H9 (cell line): ENCODE measurements at regions not wholly inside any gene's neighbourhood (a gene's known extent, or its start where the extent isn't known, plus 50 kb on each side); places are given as distances from the start of the nearest gene placed in this dataset.

ENCODE experiments used
- DNase-seq: peaks from one replicate; pipeline ENCODE4 v3.0.0-alpha.2; 2017
- H2AFZ ChIP-seq: one replicate; pipeline ENCODE4 v1.6.1; 2013; ENCODE audit warnings: mild to moderate bottlenecking, low read length, control low read depth, moderate library complexity
- H2AK5ac ChIP-seq: 2 replicates; pipeline ENCODE4 v1.6.1; 2013; ENCODE audit warnings: low read length, control low read depth, mixed read lengths; ENCODE audit not compliant: insufficient read length
- H2BK120ac ChIP-seq: one replicate; pipeline ENCODE4 v1.6.1; 2013; ENCODE audit warnings: low read depth, mild to moderate bottlenecking, low read length, control low read depth, inconsistent platforms; ENCODE audit not compliant: poor library complexity, severe bottlenecking
- H2BK12ac ChIP-seq: 2 replicates; pipeline ENCODE4 v1.6.1; 2013; ENCODE audit warnings: low read length, control low read depth, mixed read lengths, low read depth; ENCODE audit not compliant: insufficient read length
- H2BK15ac ChIP-seq: 2 replicates; pipeline ENCODE4 v1.6.1; 2013; ENCODE audit warnings: low read depth, low read length, control low read depth
- H2BK20ac ChIP-seq: one replicate; pipeline ENCODE4 v1.6.1; 2013; ENCODE audit warnings: low read depth, mild to moderate bottlenecking, low read length, control low read depth, inconsistent platforms; ENCODE audit not compliant: poor library complexity, severe bottlenecking
- H2BK5ac ChIP-seq: 2 replicates; pipeline ENCODE4 v1.6.1; 2013; ENCODE audit warnings: low read length, control low read depth, mixed read lengths; ENCODE audit not compliant: insufficient read length
- H3K14ac ChIP-seq: 2 replicates; pipeline ENCODE4 v1.6.1; 2013; ENCODE audit warnings: low read length, control low read depth; ENCODE audit not compliant: insufficient read depth
- H3K18ac ChIP-seq: 2 replicates; pipeline ENCODE4 v1.6.1; 2013; ENCODE audit warnings: low read depth, mild to moderate bottlenecking, mixed read lengths, low read length, control low read depth; ENCODE audit not compliant: insufficient read length
- H3K23ac ChIP-seq: 2 replicates; pipeline ENCODE4 v1.6.1; 2013; ENCODE audit warnings: low read length, control low read depth, mixed read lengths, low read depth; ENCODE audit not compliant: insufficient read length
- H3K23me2 ChIP-seq: 2 replicates; pipeline ENCODE4 v1.6.1; 2013; ENCODE audit warnings: low read depth, mild to moderate bottlenecking, mixed read lengths, low read length, control low read depth; ENCODE audit not compliant: insufficient read length, poor library complexity, severe bottlenecking
- H3K27ac ChIP-seq: 2 replicates; pipeline ENCODE4 v1.5.1; 2013; ENCODE audit warnings: low read length, control low read depth, mixed read lengths, low read depth; ENCODE audit not compliant: insufficient read length
- H3K27me3 ChIP-seq: 2 replicates; pipeline ENCODE4 v1.6.1; 2013; ENCODE audit warnings: low read length, control low read depth, inconsistent platforms; ENCODE audit not compliant: insufficient read depth
- H3K4ac ChIP-seq: 2 replicates; pipeline ENCODE4 v1.6.1; 2013; ENCODE audit warnings: low read depth, mild to moderate bottlenecking, control low read depth, inconsistent platforms, low read length, moderate library complexity
- H3K4me1 ChIP-seq: 2 replicates; pipeline ENCODE4 v1.6.1; 2013; ENCODE audit warnings: low read length, control low read depth, inconsistent platforms; ENCODE audit not compliant: insufficient read depth
- H3K4me2 ChIP-seq: 2 replicates; pipeline ENCODE4 v1.6.1; 2013; ENCODE audit warnings: low read length, control low read depth, mixed read lengths; ENCODE audit not compliant: insufficient read length, insufficient read depth
- H3K56ac ChIP-seq: 2 replicates; pipeline ENCODE4 v1.6.1; 2013; ENCODE audit warnings: low read depth, mild to moderate bottlenecking, mixed read lengths, low read length, control low read depth; ENCODE audit not compliant: insufficient read length
- H3K79me1 ChIP-seq: 2 replicates; pipeline ENCODE4 v1.6.1; 2013; ENCODE audit warnings: low read depth, mild to moderate bottlenecking, moderate library complexity, low read length, control low read depth, inconsistent platforms; ENCODE audit not compliant: insufficient read depth, poor library complexity, severe bottlenecking
- H3K79me2 ChIP-seq: 2 replicates; pipeline ENCODE4 v1.6.1; 2013; ENCODE audit warnings: low read length, control low read depth, inconsistent platforms; ENCODE audit not compliant: insufficient read depth
- H3K9ac ChIP-seq: 2 replicates; pipeline ENCODE4 v1.6.1; 2013; ENCODE audit warnings: low read length, control low read depth, mixed read lengths; ENCODE audit not compliant: insufficient read length; ENCODE audit errors: extremely low read depth
- H3K9me3 ChIP-seq: one replicate; pipeline ENCODE4 v1.6.1; 2013; ENCODE audit warnings: low read depth, low read length, inconsistent platforms; ENCODE audit not compliant: control insufficient read depth
- H3T11ph ChIP-seq: one replicate; pipeline ENCODE4 v1.6.1; 2013; ENCODE audit warnings: mild to moderate bottlenecking, low read length, control low read depth, inconsistent platforms
- H4K20me1 ChIP-seq: one replicate; pipeline ENCODE4 v1.6.1; 2013; ENCODE audit not compliant: control insufficient read depth, insufficient read length, insufficient read depth
- H4K5ac ChIP-seq: 2 replicates; pipeline ENCODE4 v1.6.1; 2013; ENCODE audit warnings: low read depth, mild to moderate bottlenecking, mixed read lengths, low read length, control low read depth; ENCODE audit not compliant: insufficient read length
- H4K8ac ChIP-seq: replicated peaks from 2 replicates; pipeline ENCODE4 v1.6.1; 2013; ENCODE audit warnings: low read length, control low read depth, mixed read lengths, low read depth; ENCODE audit not compliant: insufficient read length
- H4K91ac ChIP-seq: 2 replicates; pipeline ENCODE4 v1.6.1; 2013; ENCODE audit warnings: low read depth, mild to moderate bottlenecking, moderate library complexity, mixed read lengths, low read length, control low read depth; ENCODE audit not compliant: insufficient read length
- H3K27ac Mint-ChIP-seq, 3 experiments: 2 replicates in 2 of 3; 3 replicates in 1 of 3; pipeline ENCODE4 v1.8.0; 2020 to 2021; ENCODE audit warnings: mixed read lengths in 3 of 3, mild to moderate bottlenecking in 1 of 3, moderate library complexity in 1 of 3
- H3K27me3 Mint-ChIP-seq: 2 replicates; pipeline ENCODE4 v1.8.0; 2021; ENCODE audit warnings: low read depth, mild to moderate bottlenecking, moderate library complexity, mixed read lengths
- H3K36me3 Mint-ChIP-seq, 3 experiments: 2 replicates in 2 of 3; 3 replicates in 1 of 3; pipeline ENCODE4 v1.8.0; 2020 to 2021; ENCODE audit warnings: low read depth in 3 of 3, mixed read lengths in 3 of 3; ENCODE audit not compliant: insufficient read depth in 1 of 3
- H3K4me1 Mint-ChIP-seq, 2 experiments: 2 replicates each; pipeline ENCODE4 v1.8.0; 2020; ENCODE audit warnings: mixed read lengths in 2 of 2
- H3K4me3 Mint-ChIP-seq, 2 experiments: 2 replicates in 1 of 2; 3 replicates in 1 of 2; pipeline ENCODE4 v1.8.0; 2020 to 2021; ENCODE audit warnings: mild to moderate bottlenecking in 2 of 2, mixed read lengths in 2 of 2, moderate library complexity in 1 of 2
- H3K9me3 Mint-ChIP-seq, 2 experiments: 2 replicates in 1 of 2; 3 replicates in 1 of 2; pipeline ENCODE4 v1.8.0; 2020; ENCODE audit warnings: mild to moderate bottlenecking in 2 of 2, mixed read lengths in 2 of 2, moderate library complexity in 1 of 2
- CTCF ChIP-seq: fragments of 200-600 bp; sonication (generic); conservative IDR thresholded peaks from 3 replicates; pipeline ENCODE4 v1.8.0; 2021; ENCODE audit warnings: antibody characterized with exemption, mild to moderate bottlenecking
- WGBS: extraction: QIAGEN DNeasy Blood & Tissue Kit; methylation state at CpG from one replicate; pipeline ENCODE4 v1.1.7; 2013; ENCODE audit warnings: missing lambda C conversion rate, low lambda C conversion rate, mixed read lengths; ENCODE audit not compliant: insufficient read length; ENCODE audit errors: extremely low coverage; 5-methylcytosine and 5-hydroxymethylcytosine counted together

GRCh38 chr10:113455947-113456346 lies 96.9 kb upstream of the HABP2 start:
- Histone ChIP-seq H3K79me1 (no peaks in the 10 kb centered on the region), H3K18ac (no peak overlapping the region), H3K9me3 (no peaks in the 10 kb centered on the region), H2BK20ac (no peak overlapping the region), H4K8ac (no peak overlapping the region), H2AK5ac (no peak overlapping the region), H4K91ac (no peak overlapping the region), H3K9ac (no peak overlapping the region), H4K5ac (no peak overlapping the region), H3K23ac (no peak overlapping the region), H3K14ac (no peak overlapping the region), H3K4me2 (no peak overlapping the region), H3K56ac (no peak overlapping the region), H3K79me2 (no peaks in the 10 kb centered on the region), H3T11ph (no peak overlapping the region), H2BK12ac (no peak overlapping the region), H3K4me1 (no peaks in the 10 kb centered on the region), H3K4ac (no peak overlapping the region), H2BK15ac (no peak overlapping the region), H3K23me2 (no peaks in the 10 kb centered on the region), H3K27ac (no peak overlapping the region), H2BK120ac (no peak overlapping the region), H2AFZ (no peak overlapping the region), H3K27me3 (no peaks in the 10 kb centered on the region), H4K20me1 (no peaks in the 10 kb centered on the region), H2BK5ac (no peak overlapping the region)
- DNase-seq = no peak
- peaks cover 6 to 12% of the 10 kb centered on the region in 2 experiments for H3K4me1 Mint-ChIP-seq
- H3K36me3 Mint-ChIP-seq = no peaks in the 10 kb centered on the region; a peak in 1 of 7 replicates
- no peak overlapping the region for H3K4me3 Mint-ChIP-seq
- no peak overlapping the region for H3K27ac Mint-ChIP-seq
- H3K9me3 Mint-ChIP-seq = peaks cover 0 to 3% of the 10 kb centered on the region in 2 experiments; a peak in 1 of 5 replicates
- peaks cover 35% of the 10 kb centered on the region for H3K27me3 Mint-ChIP-seq
- no peak for TF ChIP-seq CTCF
- no CpG with 5 or more reads among the region's 3 CpGs for WGBS
